GM21786 (cell line): ENCODE measurements at regions not wholly inside any gene's neighbourhood (a gene's known extent, or its start where the extent isn't known, plus 50 kb on each side); places are given as distances from the start of the nearest gene placed in this dataset.
"Not testable (repeated sequence)": the region's sequence is repeated elsewhere in the genome, so short reads cannot be mapped to it uniquely, and the experiment has no call there.

Experiments
- ATAC-seq: cut with Tn5 transposase; IDR thresholded peaks from one replicate; pipeline ENCODE4 v1.9.1; 2021; ENCODE audit not compliant: unreplicated experiment

GRCh38 chr7:13274205-13274604 is 586.8 kb downstream of the ARL4A start:
- not testable (repeated sequence) for ATAC-seq

GRCh38 chr7:13276977-13277376 is 589.5 kb downstream of the ARL4A start:
- no peak for ATAC-seq

GRCh38 chr7:13278020-13278419 is 590.6 kb downstream of the ARL4A start:
- no peak for ATAC-seq

GRCh38 chr7:13279854-13280435 is 592.5 kb downstream of the ARL4A start:
- ATAC-seq, result no peak

- no peak for ATAC-seq
Measured at GRCh38 chr7:13282377-13282980, 595.0 kb downstream of the ARL4A start.

GRCh38 chr7:13286916-13287315 is 599.5 kb downstream of the ARL4A start:
- ATAC-seq, result no peak

GRCh38 chr7:13288516-13288915 is 601.1 kb downstream of the ARL4A start:
- ATAC-seq, result no peak

GRCh38 chr7:13290975-13291374 is 603.5 kb downstream of the ARL4A start:
- no peak for ATAC-seq

GRCh38 chr7:13293264-13294002 is 606.0 kb downstream of the ARL4A start:
- ATAC-seq, result no peak

GRCh38 chr7:13307040-13307439 is 619.6 kb downstream of the ARL4A start:
- ATAC-seq, result no peak

GRCh38 chr7:13308423-13308822 is 621.0 kb downstream of the ARL4A start:
- no peak for ATAC-seq

- ATAC-seq, result no peak
Measured at GRCh38 chr7:13309535-13309934, 622.1 kb downstream of the ARL4A start.

GRCh38 chr7:13312307-13312706 is 624.9 kb downstream of the ARL4A start:
- no peak for ATAC-seq

- no peak for ATAC-seq
Measured at GRCh38 chr7:13320333-13320732, 632.9 kb downstream of the ARL4A start.

- no peak for ATAC-seq
Measured at GRCh38 chr7:13321316-13321715, 633.9 kb downstream of the ARL4A start.

- no peak for ATAC-seq
Measured at GRCh38 chr7:13322126-13322525, 634.7 kb downstream of the ARL4A start.

GRCh38 chr7:13327669-13328068 is 640.2 kb downstream of the ARL4A start:
- no peak for ATAC-seq

GRCh38 chr7:13333371-13333770 is 645.9 kb downstream of the ARL4A start:
- no peak for ATAC-seq

- no peak for ATAC-seq
Measured at GRCh38 chr7:13336227-13336626, 648.8 kb downstream of the ARL4A start.

- no peak for ATAC-seq
Measured at GRCh38 chr7:13352677-13353076, 636.8 kb downstream of the ETV1 start.

- no peak for ATAC-seq
Measured at GRCh38 chr7:13359656-13360055, 629.8 kb downstream of the ETV1 start.

GRCh38 chr7:13386741-13387140 is 602.7 kb downstream of the ETV1 start:
- no peak for ATAC-seq
